HG02610 (cell line): ENCODE measurements at regions not wholly inside any gene's neighbourhood (a gene's known extent, or its start where the extent isn't known, plus 50 kb on each side); places are given as distances from the start of the nearest gene placed in this dataset.
"Not testable (repeated sequence)": the region's sequence is repeated elsewhere in the genome, so short reads cannot be mapped to it uniquely, and the experiment has no call there.

Source experiments
- ATAC-seq: cut with Tn5 transposase; IDR thresholded peaks from one replicate; pipeline ENCODE4 v1.9.1; 2021; ENCODE audit warnings: mild to moderate bottlenecking, moderate library complexity; ENCODE audit not compliant: unreplicated experiment

- no peak for ATAC-seq
These were observed 55.7 kb upstream of the FAT3 start for GRCh38 chr11:92168936-92169335.

- no peak for ATAC-seq
These were observed 57.0 kb upstream of the FAT3 start for GRCh38 chr11:92167571-92167970.

GRCh38 chr11:92166335-92166734, 58.3 kb upstream of the FAT3 start:
- ATAC-seq, result no peak

DNA sequence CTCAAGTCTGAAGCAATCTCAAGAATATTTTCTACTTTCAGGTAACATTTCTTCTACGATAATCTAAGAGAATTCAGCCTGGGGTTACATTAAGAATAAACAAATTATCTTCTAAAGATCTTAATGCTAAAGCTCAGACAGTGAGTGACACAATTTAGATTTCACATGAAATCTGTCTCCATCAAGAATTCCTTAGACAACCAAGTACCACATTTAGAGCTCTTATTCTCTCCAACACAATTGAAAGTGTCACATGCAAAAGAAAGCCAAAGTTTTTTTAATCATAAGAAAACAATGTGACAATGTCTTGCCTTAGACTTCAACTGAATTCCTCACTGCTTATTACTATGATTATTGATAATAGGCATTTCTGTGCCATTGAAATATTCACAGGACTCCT, 60.7 kb upstream of the FAT3 start:
- ATAC-seq, result no peak

DNA sequence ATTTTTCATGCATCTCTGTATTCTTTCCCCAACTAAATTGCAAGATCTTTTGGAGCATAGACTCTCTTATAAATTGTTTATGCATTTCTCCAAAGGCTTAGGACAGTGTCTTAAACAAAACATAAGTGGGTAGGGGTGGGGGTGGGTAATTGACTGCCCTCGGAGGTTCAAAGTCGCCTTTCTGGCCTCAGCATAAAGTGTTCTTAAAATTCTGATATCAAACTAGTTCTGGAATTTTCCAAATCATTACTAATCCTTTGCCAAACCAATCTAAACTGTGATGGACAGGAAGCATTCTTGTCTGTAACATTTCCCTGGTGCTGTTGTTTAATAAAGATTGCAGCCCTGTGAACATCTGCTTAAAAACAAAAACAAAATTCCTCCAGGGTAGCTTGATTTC, 61.8 kb upstream of the FAT3 start:
- ATAC-seq, result no peak

DNA sequence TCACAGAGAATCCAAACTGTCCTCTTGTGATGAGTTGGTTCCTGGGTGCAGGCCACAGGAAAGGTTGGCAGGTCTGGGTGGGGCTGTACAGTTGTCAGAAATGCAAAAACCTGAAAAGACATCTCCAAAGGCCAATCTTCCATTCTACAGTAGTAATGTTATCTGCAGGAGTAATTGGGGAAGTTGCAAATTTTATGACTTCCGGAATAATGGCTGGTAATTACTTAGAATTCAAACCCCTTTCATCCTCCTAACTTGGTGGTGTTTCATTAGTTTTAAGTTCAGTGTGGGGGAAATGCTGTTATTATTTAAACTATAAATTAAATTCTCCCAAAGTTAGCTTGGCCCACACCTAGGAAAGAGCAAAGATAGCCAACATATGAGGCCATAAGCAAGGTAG, 64.7 kb upstream of the FAT3 start:
- no peak for ATAC-seq

- ATAC-seq, result not testable (repeated sequence)
These were observed 67.2 kb upstream of the FAT3 start for GRCh38 chr11:92157390-92157789.

GRCh38 chr11:92154611-92155010, 70.0 kb upstream of the FAT3 start:
- no peak for ATAC-seq

DNA sequence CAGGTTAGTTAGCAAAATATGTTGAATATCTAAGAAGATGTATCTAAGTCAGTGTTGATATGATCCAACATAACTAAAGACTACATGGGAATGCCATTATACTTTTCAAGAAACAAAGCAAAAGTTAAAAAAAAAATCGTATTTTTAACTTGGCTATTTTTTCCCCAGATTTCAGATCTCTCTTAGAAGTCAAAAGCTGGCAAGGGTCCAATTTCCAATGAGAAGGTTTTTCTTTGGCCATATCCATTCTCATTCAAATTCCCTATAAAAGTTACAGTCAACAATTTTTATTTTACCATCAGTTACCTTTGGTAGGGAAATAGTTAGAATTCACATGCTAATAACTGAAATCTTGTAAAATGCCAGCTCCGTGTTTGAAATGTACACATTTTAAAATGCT, 70.5 kb upstream of the FAT3 start:
- ATAC-seq, result no peak

DNA sequence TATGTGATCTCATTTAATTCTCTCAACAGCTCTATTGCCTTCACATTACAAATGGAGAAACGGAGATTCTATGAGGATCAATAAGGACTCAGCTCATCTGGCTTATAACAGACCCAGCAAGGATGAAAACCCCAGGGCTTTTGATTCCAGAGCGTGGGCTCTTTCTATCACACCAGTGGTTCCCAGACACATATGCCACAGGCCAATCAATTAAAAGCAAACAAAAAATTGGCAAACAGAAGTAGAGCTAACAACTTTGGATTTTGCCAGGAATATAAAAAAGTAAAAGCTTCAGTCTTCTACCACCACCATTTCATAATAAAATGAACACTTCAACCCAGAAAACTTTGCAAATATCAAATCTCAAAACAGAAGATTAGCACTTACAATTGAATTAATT, 71.1 kb upstream of the FAT3 start:
- no peak for ATAC-seq

GRCh38 chr11:92152245-92152644, 72.4 kb upstream of the FAT3 start:
- no peak for ATAC-seq

DNA sequence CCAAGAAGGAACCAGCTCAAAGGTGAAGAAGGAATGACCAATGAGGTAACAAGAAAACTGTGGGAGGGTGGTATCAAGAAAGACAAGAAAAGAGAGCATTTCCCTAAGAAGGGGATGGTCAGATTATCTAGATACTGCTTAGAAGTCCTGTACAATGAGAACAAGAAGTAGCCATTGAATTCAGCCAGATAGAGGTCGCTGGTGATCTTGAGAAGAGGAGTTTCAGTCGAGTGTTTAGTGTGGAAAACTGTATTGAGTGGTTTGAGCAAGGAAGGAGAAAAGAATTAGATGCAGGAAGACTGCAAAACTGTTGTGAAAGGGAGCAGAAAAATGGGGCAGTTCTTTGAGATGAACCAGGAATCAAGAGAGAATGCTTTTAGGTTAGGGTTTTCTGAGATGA, 74.6 kb upstream of the FAT3 start:
- ATAC-seq, result no peak

DNA sequence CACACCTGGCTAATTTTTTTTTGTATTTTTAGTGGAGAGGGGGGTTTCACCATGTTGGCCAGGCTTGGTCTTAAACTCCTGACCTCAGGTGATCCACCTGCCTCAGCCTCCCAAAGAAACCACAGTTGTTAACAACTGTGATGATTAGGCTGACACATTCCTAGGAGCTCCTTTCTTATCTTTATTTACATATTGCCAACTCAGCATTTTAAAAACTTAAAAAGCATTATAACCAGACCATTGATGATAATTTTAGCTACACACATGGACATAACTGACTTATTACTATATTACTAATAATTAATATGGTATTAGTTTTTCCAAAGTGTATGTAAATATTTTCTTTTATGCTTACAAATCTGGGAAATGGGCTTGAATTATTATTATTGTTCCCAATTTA, 82.9 kb upstream of the FAT3 start:
- no peak for ATAC-seq

DNA sequence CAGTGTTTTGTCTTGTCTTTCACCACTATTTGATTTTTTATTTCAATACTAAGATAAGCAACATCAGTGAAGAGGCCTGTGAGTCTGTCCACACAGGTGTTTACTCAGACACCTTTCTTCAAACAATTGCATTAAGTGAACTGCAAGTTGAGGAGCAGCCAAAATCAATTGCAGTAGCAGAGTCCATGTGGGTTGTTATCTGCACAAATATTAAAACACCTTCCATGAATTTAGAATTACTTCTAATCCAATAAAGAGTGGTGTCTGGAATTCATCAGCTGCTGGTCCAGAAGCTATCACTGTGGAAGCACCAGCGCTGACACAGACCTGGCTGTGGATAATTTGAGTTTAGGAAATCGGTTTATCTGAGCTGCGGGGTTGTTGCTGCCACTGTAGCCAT, 83.5 kb upstream of the FAT3 start:
- no peak for ATAC-seq

DNA sequence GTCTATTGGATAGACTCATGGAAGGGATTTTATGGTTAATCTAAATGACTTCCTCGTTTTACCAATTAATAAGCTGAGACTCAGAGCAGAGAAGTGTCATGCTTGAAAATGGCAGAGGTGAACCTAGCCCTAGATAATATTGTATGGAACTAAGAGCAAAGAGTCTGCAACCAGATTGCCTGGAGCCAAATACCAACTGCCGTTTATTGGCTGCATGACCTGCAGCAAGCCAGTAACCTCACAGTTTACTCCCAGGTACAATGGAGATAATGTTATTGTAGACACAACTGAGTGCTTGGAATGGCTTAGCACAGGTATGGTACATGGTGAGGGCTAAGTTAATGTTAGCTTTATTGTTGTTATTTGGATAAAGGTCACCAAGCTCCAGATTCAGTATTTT, 84.6 kb upstream of the FAT3 start:
- ATAC-seq, result no peak

DNA sequence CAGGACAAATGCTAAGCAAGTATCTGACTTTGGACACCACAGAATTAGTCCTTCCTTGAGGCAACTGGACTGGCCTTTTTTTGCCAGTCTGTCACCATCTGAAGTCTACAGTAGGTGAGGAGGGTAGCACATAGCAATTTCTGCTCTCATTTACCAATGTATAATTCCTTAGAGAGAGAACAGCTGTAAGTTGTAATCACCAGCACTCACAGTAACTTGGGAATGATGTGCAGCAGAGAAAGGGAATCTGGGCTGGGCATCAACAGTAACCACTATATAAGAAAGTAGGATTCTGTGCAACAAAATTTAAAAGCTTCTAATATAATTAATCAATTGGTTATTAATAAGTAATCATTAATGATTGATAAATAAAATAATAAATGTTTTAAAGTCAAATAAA, 86.3 kb upstream of the FAT3 start:
- no peak for ATAC-seq

- ATAC-seq, result no peak
These were observed 86.9 kb upstream of the FAT3 start for GRCh38 chr11:92137747-92138146.

DNA sequence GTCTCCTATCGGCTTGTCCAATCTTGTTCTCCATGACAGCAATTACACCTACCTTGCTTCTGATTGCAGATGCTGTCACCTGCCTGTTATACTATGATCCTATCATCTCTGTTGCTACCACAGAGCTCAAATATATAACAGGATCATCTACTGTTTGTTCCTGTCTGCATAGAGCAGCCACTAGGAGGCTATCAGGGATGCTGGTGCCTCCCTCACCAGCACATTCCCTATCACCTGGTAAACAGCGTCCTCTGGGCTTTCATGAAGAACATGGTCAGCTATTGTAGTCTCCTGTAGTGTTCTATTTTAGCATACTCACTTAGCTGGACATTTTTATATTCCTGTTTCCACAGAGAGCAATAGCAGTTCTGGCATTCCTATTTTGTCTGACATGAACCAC, 87.8 kb upstream of the FAT3 start:
- ATAC-seq, result no peak

GRCh38 chr11:92131289-92131865, 93.2 kb upstream of the FAT3 start:
- no peak for ATAC-seq

DNA sequence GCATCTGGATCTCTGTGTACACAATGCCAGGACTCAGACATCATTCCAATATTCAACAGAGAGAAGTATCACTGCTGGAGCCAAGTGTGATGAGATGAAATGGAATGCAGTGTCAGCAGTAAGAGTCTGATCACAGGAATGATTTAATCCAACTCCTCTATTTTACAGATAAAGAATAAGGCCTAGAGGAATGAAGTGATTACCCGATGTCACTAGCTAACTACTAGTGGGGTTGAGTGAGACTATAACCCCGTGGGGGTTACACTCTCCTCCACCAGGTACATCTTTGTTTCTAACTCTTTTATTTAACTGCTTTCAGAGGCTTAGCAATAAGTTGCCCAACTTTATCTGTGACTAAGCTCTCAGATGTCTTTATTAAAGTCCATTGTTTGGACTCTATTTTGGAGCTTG, 94.2 kb upstream of the FAT3 start:
- ATAC-seq, result no peak

- no peak for ATAC-seq
These were observed 94.8 kb upstream of the FAT3 start for GRCh38 chr11:92129811-92130210.

DNA sequence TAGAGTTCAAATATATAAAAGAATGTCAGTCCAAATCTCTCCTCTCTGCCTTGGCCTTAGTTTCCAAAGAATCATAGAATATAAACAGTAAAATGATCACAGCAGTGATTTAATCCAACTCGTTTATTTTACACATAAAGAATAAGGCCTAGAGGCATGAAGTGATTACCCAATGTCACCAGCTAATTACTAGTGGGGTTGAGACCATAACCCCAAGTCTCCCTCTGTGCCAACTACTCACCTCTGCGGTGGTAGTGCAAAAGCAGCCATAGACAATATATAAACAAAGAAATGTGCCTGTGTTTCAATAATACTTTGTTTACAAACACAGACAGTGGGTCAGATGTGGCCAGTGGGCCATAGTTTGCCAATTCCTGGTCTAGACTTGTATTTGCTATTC, 96.6 kb upstream of the FAT3 start:
- no peak for ATAC-seq

DNA sequence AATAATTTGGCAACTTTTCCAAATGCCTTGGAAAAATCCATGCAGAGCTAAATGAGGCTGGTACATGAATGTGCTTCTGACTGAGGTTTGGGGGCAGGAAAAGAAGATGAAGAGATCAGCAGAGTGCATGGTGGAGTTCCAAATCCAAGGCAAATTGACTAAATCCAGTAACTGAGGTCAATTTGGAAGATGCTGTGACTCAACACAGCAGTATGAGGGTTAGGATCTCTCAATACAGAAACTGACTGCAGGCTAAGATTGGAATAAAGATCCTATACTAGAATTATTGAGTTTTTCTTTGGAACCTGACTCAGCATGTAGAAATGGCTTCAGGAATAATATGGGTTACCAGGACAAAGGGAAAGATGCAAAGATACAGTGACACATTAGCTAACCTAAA, 99.3 kb upstream of the FAT3 start:
- no peak for ATAC-seq

DNA sequence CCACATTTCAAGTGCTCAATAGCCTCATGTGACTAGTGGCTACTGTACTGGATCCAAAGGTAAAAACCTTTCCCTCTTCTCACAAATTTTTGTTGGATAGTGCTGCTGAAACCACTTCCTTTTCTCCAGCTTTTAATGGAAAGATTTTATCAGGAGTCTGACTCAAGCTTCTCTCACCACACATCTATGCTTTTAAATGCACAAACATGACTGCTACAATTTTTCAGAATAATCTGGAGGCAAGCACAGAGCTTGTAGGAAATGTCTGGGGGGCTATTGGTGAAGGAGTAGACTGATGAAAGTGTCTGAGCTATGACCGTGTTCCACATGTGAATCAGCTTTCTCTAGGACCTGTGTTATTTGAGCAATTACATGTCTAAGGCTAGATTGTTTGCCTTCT, 101.1 kb upstream of the FAT3 start:
- no peak for ATAC-seq
